MCF 10A (cell line): ENCODE measurements at regions not wholly inside any gene's neighbourhood (a gene's known extent, or its start where the extent isn't known, plus 50 kb on each side); places are given as distances from the start of the nearest gene placed in this dataset.

ENCODE experiments used
- BruUV-seq: library from RNA; stranded (reverse); fragments of 400-500 nt; replicated peaks from 2 replicates; lab custom pipeline; 2021; lab: Mats Ljungman, UMichigan
- CTCF ChIA-PET: fragments of 300-600 bp; sonication (Branson Sonifier 250); formaldehyde crosslinking; extraction: SDS; loops from one replicate; lab custom pipeline; 2021; ENCODE audit warnings: antibody characterized with exemption, inconsistent platforms; lab: Yijun Ruan, JAX
- POLR2A ChIA-PET: fragments of 300-600, 350-650 bp; sonication (Branson Sonifier 250); formaldehyde crosslinking; extraction: SDS; loops from one replicate; lab custom pipeline; 2020; ENCODE audit warnings: antibody characterized with exemption, inconsistent platforms; lab: Yijun Ruan, JAX
- DNase-seq: peaks from one replicate; pipeline ENCODE4 v3.0.0-alpha.2; 2018; ENCODE audit not compliant: unreplicated experiment
- H3K27ac Mint-ChIP-seq: one replicate; pipeline ENCODE4 v1.8.0; 2022; ENCODE audit warnings: mild to moderate bottlenecking, low read depth, mixed read lengths; ENCODE audit not compliant: unreplicated experiment
- H3K27me3 Mint-ChIP-seq: one replicate; pipeline ENCODE4 v1.8.0; 2022; ENCODE audit warnings: mixed read lengths; ENCODE audit not compliant: insufficient read depth, unreplicated experiment
- H3K36me3 Mint-ChIP-seq: one replicate; pipeline ENCODE4 v1.8.0; 2022; ENCODE audit warnings: mild to moderate bottlenecking, moderate library complexity, mixed read lengths; ENCODE audit not compliant: insufficient read depth, unreplicated experiment
- H3K4me1 Mint-ChIP-seq: one replicate; pipeline ENCODE4 v1.8.0; 2022; ENCODE audit warnings: mixed read lengths; ENCODE audit not compliant: insufficient read depth, unreplicated experiment
- H3K4me3 Mint-ChIP-seq: one replicate; pipeline ENCODE4 v1.8.0; 2022; ENCODE audit warnings: mild to moderate bottlenecking, moderate library complexity, mixed read lengths; ENCODE audit not compliant: unreplicated experiment
- H3K9me3 Mint-ChIP-seq: one replicate; pipeline ENCODE4 v1.8.0; 2022; ENCODE audit warnings: mixed read lengths; ENCODE audit not compliant: unreplicated experiment
- CTCF ChIP-seq: fragments of 200-600 bp; IDR thresholded peaks from one replicate; pipeline ENCODE4 v1.8.0; 2022; ENCODE audit warnings: antibody characterized with exemption, mild to moderate bottlenecking; ENCODE audit not compliant: unreplicated experiment
- intact Hi-C: fragments of 100-400 bp; cut with micrococcal nuclease; formaldehyde crosslinking; loops from 2 replicates; pipeline ENCODE4 v1.14.1; 2022

GRCh38 chr5:82754759-82755158, 322.4 kb downstream of the TMEM167A start:
- Mint-ChIP-seq H3K4me3 (no peak overlapping the region), H3K27me3 (no peaks in the 10 kb centered on the region), H3K4me1 (no peaks in the 10 kb centered on the region), H3K27ac (no peak overlapping the region), H3K9me3 (no peaks in the 10 kb centered on the region), H3K36me3 (no peaks in the 10 kb centered on the region)
- intact Hi-C loops: no loop called here
- ChIA-PET CTCF (no interaction called here), POLR2A (no interaction called here)
- no peak for DNase-seq
- BruUV-seq: no TSS peak
- TF ChIP-seq CTCF: no peak

- TF ChIP-seq CTCF: no peak
- DNase-seq: no peak
- no peak overlapping the region for H3K4me3 Mint-ChIP-seq
- intact Hi-C loops: no loop called here
- H3K4me1 Mint-ChIP-seq: no peaks in the 10 kb centered on the region
- no TSS peak for BruUV-seq
- POLR2A ChIA-PET: no interaction called here
- no peaks in the 10 kb centered on the region for H3K27me3 Mint-ChIP-seq
- H3K36me3 Mint-ChIP-seq: no peaks in the 10 kb centered on the region
- no peaks in the 10 kb centered on the region for H3K9me3 Mint-ChIP-seq
- no peak overlapping the region for H3K27ac Mint-ChIP-seq
- CTCF ChIA-PET: no interaction called here
Observed at GRCh38 chr5:82754036-82754746, 323.0 kb downstream of the TMEM167A start.

- Mint-ChIP-seq H3K9me3 (no peaks in the 10 kb centered on the region), H3K4me1 (no peaks in the 10 kb centered on the region), H3K27ac (no peak overlapping the region), H3K4me3 (no peak overlapping the region), H3K36me3 (no peaks in the 10 kb centered on the region), H3K27me3 (no peaks in the 10 kb centered on the region)
- intact Hi-C loops: no loop called here
- no peak for DNase-seq
- ChIA-PET POLR2A (no interaction called here), CTCF (no interaction called here)
- no peak for TF ChIP-seq CTCF
- no TSS peak for BruUV-seq
Observed at GRCh38 chr5:82753374-82753773, 323.8 kb downstream of the TMEM167A start.

GRCh38 chr5:82749461-82749820, 327.8 kb downstream of the TMEM167A start:
- CTCF ChIA-PET: no interaction called here

More at GRCh38 chr5:82749461-82749820, 327.8 kb downstream of the TMEM167A start:
- intact Hi-C loops: no loop called here
- no TSS peak for BruUV-seq
- Mint-ChIP-seq H3K36me3 (no peaks in the 10 kb centered on the region), H3K27ac (no peak overlapping the region), H3K9me3 (no peaks in the 10 kb centered on the region), H3K4me3 (no peak overlapping the region), H3K4me1 (no peaks in the 10 kb centered on the region), H3K27me3 (no peaks in the 10 kb centered on the region)
- TF ChIP-seq CTCF: no peak
- POLR2A ChIA-PET: interaction anchor here (0.7 kb wide), 1 partner anchor 321 kb away, joined by 3 read pairs; no protein-coding TSS in a partner anchor
- DNase-seq: no peak
